ENCODE measurements at regions not wholly inside any gene's neighbourhood (a gene's known extent, or its start where the extent isn't known, plus 50 kb on each side); places are given as distances from the start of the nearest gene placed in this dataset.

DNA sequence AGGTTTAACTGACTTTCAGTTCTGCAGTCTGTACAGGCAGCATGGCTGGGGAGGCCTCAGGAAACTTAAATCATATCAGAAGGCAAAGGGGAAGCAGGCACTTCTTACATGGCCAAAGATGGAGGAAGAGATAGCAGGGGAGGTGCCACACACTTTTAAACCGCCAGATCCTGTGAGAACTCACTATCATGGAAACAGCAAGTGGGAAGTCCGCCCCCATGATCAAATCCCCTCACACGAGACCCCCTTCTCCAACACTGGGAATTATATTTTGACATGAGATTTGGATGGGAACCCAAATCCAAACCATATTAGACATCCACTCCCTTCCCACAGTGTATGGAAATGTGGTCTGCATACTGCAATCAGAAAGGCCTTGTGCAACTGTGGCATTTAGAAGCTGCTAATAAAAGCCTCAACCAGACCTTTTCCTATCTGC lies 148.2 kb downstream of the FCRL5 start:
- no peaks in the 10 kb centered on the region for H4K20me1 ChIP-seq (ENCODE audit: insufficient read depth)
- no peaks in the 10 kb centered on the region for H3F3A ChIP-seq (ENCODE audit: insufficient read depth, low read depth)
- no peaks in the 10 kb centered on the region for H3K27me3 ChIP-seq (ENCODE audit: insufficient read depth, low read depth)
- TF ChIP-seq, protein P1, sequence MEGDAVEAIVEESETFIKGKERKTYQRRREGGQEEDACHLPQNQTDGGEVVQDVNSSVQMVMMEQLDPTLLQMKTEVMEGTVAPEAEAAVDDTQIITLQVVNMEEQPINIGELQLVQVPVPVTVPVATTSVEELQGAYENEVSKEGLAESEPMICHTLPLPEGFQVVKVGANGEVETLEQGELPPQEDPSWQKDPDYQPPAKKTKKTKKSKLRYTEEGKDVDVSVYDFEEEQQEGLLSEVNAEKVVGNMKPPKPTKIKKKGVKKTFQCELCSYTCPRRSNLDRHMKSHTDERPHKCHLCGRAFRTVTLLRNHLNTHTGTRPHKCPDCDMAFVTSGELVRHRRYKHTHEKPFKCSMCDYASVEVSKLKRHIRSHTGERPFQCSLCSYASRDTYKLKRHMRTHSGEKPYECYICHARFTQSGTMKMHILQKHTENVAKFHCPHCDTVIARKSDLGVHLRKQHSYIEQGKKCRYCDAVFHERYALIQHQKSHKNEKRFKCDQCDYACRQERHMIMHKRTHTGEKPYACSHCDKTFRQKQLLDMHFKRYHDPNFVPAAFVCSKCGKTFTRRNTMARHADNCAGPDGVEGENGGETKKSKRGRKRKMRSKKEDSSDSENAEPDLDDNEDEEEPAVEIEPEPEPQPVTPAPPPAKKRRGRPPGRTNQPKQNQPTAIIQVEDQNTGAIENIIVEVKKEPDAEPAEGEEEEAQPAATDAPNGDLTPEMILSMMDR (conservative IDR thresholded peaks at IDR 0.05), result no peak
- no peak for TF ChIP-seq EZH2 (IDR thresholded peaks at IDR 0.05; ENCODE audit: low read depth)
- no TSS peak for BruUV-seq (replicated peaks)
- no peaks in the 10 kb centered on the region for H3K9me3 ChIP-seq (ENCODE audit: insufficient read depth, low read depth)
- no peaks in the 10 kb centered on the region for H3K36me3 ChIP-seq (ENCODE audit: low read depth)
- no peaks in the 10 kb centered on the region for H3K9me2 ChIP-seq (ENCODE audit: insufficient read depth)
- no peak for DNase-seq
- no peaks in the 10 kb centered on the region for H3K4me1 ChIP-seq (replicated peaks; ENCODE audit: insufficient read depth)
- no peak overlapping the region for H3K4me2 ChIP-seq
- no peak overlapping the region for H2AFZ ChIP-seq
- intact Hi-C loops (cut with micrococcal nuclease; ENCODE audit: unreplicated experiment), result no loop called here
- H3K27ac ChIP-seq, result no peak overlapping the region
- H3K79me2 ChIP-seq (ENCODE audit: low read depth), result no peaks in the 10 kb centered on the region
- ChIA-PET POLR2A (ENCODE audit: unreplicated experiment) (no interaction called here), CTCF (no interaction called here)
- H3K4me3 ChIP-seq, result no peak overlapping the region

DNA sequence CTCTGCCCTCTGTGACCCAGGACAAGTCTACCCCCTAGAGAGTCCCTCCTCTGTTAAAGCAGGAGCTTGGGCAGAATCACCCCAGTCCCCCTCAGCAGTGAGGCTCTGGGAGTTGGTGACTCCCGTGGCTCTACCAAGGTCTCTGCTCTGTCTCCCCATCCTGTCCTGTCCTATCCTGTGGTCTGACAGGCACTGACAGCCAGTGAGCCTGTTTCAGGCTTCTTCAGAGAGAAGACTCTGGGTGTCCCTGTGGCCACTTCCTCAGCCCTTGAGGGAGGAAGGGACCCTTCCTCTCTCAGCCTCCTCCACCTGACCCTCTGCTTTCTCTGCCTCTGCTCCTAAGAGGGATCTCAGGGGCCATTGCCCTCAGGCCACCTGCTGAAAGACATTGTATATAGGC lies 148.7 kb downstream of the FCRL5 start:
- POLR2A ChIA-PET (ENCODE audit: unreplicated experiment), result no interaction called here
- Histone ChIP-seq H3K9me3 (ENCODE audit: insufficient read depth, low read depth) (no peaks in the 10 kb centered on the region), H3K9me2 (ENCODE audit: insufficient read depth) (no peaks in the 10 kb centered on the region), H3K27me3 (ENCODE audit: insufficient read depth, low read depth) (no peaks in the 10 kb centered on the region), H2AFZ (no peak overlapping the region), H3F3A (ENCODE audit: insufficient read depth, low read depth) (no peaks in the 10 kb centered on the region), H3K27ac (no peak overlapping the region), H3K4me3 (no peak overlapping the region), H3K4me1 (replicated peaks; ENCODE audit: insufficient read depth) (no peaks in the 10 kb centered on the region), H3K4me2 (no peak overlapping the region), H4K20me1 (ENCODE audit: insufficient read depth) (no peaks in the 10 kb centered on the region), H3K36me3 (ENCODE audit: low read depth) (no peaks in the 10 kb centered on the region), H3K79me2 (ENCODE audit: low read depth) (no peaks in the 10 kb centered on the region)
- TF ChIP-seq EZH2 (IDR thresholded peaks at IDR 0.05; ENCODE audit: low read depth), result no peak
- TF ChIP-seq, protein P1 (conservative IDR thresholded peaks at IDR 0.05), result no peak
- CTCF ChIA-PET, result no interaction called here
- no TSS peak for BruUV-seq (replicated peaks)
- intact Hi-C loops (cut with micrococcal nuclease; ENCODE audit: unreplicated experiment), result no loop called here
- DNase-seq, result no peak

DNA sequence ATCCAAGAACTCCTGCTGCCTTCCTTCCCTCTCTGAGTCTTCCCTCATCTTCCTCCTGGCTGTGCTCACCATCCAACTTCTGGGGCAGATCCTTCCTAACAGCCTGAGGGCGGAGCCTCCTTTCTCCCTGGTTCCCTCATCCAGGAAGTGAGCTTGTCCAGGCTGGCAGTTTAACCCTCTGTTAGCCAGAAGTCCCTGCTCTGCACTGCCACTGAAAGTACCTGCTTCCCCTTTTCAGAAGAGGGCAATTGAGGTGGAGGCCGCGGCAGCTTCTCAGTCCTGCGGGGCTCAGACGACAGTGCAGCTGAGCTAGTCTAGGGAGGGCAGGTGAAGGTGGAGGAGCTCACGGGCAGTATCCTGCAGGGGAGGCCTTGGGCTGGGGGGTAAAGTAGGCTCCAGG lies 149.1 kb downstream of the FCRL5 start:
- Histone ChIP-seq H3K27ac (no peak overlapping the region), H4K20me1 (ENCODE audit: insufficient read depth) (no peaks in the 10 kb centered on the region), H3F3A (ENCODE audit: insufficient read depth, low read depth) (no peaks in the 10 kb centered on the region), H3K79me2 (ENCODE audit: low read depth) (no peaks in the 10 kb centered on the region), H2AFZ (no peak overlapping the region), H3K4me1 (replicated peaks; ENCODE audit: insufficient read depth) (no peaks in the 10 kb centered on the region), H3K4me3 (no peak overlapping the region), H3K9me2 (ENCODE audit: insufficient read depth) (no peaks in the 10 kb centered on the region), H3K9me3 (ENCODE audit: insufficient read depth, low read depth) (no peaks in the 10 kb centered on the region), H3K27me3 (ENCODE audit: insufficient read depth, low read depth) (no peaks in the 10 kb centered on the region), H3K4me2 (no peak overlapping the region), H3K36me3 (ENCODE audit: low read depth) (no peaks in the 10 kb centered on the region)
- ChIA-PET CTCF (no interaction called here), POLR2A (ENCODE audit: unreplicated experiment) (no interaction called here)
- intact Hi-C loops (cut with micrococcal nuclease; ENCODE audit: unreplicated experiment), result no loop called here
- TF ChIP-seq EZH2 (IDR thresholded peaks at IDR 0.05; ENCODE audit: low read depth), result no peak
- TF ChIP-seq, protein P1 (conservative IDR thresholded peaks at IDR 0.05), result no peak
- no peak for DNase-seq
- BruUV-seq (replicated peaks), result no TSS peak

All from PC-9 (cell line).